HG02610 (cell line): ENCODE measurements at regions not wholly inside any gene's neighbourhood (a gene's known extent, or its start where the extent isn't known, plus 50 kb on each side); places are given as distances from the start of the nearest gene placed in this dataset.
"Not testable (repeated sequence)": the region's sequence is repeated elsewhere in the genome, so short reads cannot be mapped to it uniquely, and the experiment has no call there.

Experiments used
- ATAC-seq: cut with Tn5 transposase; IDR thresholded peaks from one replicate; pipeline ENCODE4 v1.9.1; 2021; ENCODE audit warnings: mild to moderate bottlenecking, moderate library complexity; ENCODE audit not compliant: unreplicated experiment

DNA sequence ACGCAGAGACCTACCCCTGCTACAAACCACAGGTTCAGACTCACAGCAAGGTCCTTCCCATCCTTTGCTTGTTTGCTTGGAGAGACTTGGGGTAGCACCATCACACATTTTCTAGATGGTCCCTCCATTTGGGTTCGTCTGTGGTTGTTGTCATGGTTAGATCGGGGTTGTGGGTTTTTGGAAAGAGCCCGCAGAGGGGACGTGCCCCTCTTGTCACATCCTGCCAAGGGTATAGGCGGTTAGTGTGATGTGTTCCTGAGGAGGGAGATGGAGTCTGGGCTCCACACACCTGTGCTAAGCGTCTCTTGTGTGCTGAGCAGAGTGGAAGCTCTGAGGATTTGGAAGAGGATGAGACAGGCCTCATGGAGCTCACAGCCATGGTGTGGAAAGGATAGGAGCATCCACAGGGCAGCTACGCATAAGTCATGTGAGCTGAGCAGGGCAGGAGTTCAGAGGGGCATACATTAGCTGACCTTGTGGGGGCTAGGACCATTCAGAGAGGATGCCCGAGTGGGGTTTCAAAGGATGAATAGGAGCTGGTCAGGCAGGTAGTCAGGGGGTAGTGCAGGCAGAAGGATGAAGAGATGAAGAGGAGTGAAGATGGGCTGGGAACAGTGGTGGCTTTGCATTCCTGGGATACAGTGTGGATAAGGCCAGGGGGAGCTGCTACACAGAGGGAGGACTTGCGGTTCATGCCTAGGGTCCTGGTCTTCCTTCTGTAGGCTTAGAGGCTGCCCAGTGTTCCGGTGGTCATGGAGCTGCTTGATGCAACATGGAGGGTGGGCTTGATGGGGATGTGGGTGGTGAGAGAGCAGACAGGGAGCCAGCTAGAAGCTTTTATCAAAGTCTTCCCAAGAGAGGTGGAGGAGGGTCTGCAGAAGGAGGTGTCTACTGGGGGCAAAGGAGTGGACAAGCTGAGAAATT, 62.9 kb downstream of the ACKR3 start:
- ATAC-seq, result no peak

DNA sequence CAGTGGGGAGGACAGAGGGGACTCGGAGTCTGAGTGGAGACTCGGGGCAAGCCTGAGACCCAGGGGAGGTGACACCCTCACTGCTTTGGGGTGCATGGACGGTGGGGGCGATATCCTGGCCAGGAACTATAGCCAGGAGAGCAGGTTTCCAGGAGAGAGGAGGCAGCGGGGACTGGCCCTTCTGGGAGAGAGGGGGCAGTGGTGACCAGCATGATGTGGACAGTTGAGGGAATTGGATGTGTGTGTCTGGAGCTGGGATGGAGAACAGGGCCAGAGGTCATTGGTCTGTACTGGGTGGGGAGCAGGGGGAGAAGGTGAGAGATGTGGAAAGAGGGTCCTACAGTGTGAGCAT, 63.6 kb downstream of the ACKR3 start:
- no peak for ATAC-seq

DNA sequence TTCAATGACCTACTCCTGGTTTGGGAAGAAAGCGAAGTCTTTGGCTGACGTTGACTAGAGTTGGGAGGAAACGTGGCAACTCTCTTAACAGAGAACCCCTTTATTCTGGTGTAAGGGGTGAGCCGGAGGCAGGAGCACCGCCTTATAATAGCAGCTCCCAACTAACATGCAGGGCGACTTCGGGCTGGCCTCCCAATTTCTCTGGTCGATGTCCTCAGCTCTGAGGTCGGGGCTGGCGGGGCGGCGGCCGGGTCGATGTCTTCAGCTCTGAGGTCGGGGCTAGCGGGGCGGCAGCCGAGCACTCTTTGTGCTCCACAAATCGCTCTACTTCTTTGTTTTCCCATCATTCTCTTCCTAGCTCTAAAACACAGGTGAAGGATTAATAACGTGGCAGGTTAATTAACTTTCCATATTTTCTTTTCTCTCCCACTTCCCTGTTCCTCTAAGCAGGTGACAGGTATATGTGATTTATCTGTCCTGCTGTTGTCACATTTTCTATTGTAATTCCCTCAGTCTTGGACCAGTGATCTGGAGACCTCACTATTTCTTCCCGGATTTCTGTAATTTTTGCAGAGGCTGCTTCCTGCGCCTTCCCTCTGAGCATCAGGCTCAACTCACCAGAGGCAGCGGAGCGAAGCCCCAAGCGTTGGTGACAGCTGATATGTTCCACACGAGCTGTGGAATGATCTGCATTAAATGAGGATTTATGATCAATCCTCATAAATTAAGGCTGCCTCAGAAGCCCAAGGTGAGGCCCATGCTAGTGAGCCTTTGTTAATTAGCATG, 64.3 kb downstream of the ACKR3 start:
- no peak for ATAC-seq

DNA sequence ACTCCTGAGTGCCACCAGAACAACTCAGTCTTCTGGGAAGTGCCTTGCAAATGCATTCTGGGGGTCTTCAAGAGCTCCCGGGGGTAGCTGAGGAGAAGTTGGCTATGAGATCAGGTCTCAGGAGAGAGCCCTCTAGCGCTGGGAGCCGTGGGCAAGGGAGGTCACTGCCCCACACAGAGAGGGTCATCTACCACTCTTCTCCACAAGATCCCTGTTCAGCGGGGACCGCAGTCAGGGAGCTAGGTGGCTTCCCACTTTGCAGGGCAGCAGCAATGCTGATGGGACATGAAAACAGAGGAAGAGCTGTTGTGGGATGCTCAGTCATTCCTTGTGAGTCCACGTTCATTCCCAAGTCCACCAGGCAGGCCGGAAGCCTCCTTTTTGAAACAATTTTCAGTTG, 66.6 kb downstream of the ACKR3 start:
- ATAC-seq, result no peak

DNA sequence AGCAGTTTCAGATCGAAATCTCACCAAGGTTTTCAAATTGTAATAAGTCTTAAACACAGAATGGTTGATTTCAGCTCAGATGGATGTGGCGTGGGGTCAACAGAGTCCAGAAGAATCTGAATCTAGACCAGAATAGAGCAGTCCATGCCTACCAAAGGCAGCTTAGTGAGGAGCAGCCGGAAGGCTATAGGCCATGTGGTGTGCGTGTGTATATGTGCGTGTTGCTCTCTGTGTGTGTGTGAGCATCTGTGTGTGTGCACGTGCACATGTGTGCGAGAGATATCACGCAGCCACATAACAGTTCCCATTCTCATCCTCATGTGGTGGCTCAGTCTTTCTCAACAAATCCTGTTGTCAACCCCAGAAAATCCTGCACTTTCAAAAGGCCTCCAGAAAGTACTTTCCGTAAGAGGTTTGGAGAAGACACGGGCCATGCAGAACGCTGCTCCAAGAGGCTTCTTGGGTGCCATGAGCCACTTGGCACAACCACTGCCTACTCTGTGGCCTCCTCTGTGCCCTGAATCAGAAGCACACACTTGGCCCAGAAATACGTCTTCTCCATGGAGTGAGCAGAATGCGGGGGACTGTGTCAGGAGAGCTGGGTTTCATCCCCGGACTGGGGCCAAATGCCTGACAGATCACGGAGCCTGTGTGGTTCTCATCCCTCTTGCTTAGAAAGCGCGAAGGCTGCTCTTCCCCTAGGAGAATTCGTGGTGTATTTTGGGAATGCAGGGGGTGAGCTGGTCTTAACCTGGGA, 67.3 kb downstream of the ACKR3 start:
- no peak for ATAC-seq

GRCh38 chr2:236637686-236638569, 68.3 kb downstream of the ACKR3 start:
- no peak for ATAC-seq

- ATAC-seq, result no peak
Observed at GRCh38 chr2:236638707-236639106, 69.1 kb downstream of the ACKR3 start.

DNA sequence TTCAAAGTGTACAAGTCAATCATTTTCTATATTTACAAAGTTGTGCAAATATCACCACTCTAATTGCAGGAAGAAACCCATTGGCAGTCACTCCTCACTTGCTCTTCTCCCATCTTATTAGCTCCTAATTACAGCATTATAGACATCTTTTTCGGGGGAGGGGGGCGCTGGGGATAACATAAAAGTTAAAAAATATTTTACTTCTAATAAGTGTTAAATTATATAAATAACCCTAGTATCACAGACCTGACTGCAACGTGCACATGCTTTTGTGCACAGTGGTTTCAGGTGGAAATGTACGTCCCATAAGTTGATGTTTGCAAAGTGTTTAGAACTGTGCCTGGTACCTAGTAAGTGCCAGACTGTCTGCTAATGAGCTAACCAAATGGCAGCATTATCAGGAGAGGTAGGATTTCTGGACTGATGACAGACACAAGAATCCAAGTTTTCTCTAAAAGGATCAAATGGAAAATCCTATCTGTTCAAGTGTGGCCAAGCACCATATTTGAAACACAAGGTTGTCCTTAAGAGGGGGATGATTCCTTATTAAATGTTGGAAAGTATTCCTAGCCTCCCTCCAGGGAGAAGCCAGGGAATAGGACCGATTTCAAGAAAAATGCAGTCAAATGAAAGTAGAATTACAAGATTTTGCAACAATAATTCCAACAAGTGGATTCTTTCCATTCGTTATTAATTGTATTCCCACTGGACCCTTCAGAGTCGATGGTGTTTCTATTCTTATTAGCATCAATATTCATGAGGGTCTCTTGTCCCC, 70.0 kb downstream of the ACKR3 start:
- no peak for ATAC-seq

DNA sequence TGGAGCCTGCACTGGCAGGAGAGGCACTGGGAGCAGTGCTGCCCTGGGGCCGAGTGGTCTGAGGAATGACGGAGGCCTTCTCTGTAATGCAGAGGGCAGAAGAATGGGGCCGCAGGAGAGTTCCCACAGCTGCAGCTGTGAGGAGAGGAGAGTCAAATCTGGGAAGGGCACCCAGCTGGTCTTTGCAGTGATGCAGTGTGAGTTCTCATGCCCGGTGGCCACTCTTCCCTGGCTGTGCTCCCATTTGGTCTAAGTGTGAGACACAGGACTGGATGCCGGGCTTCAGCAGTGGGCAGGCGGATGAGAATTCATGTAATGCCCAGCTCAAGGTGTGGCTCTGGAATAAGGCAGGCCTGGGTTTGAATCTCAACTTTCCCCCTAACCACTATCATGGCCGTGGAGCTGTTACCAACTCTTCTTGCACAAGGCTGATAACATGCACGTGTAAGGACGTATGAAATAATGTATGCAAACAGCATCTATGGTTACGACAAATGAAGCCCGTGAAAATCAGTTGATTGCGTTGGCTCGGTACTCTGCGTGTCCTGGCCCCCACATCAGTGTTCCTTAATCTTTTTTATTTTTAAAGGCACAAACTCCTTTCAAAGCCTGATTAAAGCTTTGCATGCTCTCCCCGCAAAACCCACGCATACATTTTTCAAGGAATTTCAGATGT, 71.6 kb downstream of the ACKR3 start:
- no peak for ATAC-seq

DNA sequence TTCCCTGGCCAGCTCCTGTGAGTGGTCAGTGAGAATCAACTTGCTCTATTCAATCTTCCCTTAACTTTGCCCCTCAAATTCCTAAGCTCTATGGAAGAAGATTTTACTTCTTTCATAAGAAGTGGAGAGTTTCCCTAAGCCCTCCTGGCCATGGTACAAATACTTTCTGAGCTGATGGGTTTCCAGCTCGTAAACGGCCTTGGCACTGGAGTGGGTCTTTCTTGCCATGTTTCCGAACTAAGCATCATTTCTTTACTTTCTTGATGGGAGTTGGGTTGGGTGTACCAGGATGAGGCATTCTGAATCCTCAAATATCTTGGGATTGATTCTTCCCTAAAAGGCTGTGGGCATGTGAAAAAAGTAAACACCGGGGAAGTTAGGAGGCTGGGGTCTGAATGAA, 72.5 kb downstream of the ACKR3 start:
- no peak for ATAC-seq

DNA sequence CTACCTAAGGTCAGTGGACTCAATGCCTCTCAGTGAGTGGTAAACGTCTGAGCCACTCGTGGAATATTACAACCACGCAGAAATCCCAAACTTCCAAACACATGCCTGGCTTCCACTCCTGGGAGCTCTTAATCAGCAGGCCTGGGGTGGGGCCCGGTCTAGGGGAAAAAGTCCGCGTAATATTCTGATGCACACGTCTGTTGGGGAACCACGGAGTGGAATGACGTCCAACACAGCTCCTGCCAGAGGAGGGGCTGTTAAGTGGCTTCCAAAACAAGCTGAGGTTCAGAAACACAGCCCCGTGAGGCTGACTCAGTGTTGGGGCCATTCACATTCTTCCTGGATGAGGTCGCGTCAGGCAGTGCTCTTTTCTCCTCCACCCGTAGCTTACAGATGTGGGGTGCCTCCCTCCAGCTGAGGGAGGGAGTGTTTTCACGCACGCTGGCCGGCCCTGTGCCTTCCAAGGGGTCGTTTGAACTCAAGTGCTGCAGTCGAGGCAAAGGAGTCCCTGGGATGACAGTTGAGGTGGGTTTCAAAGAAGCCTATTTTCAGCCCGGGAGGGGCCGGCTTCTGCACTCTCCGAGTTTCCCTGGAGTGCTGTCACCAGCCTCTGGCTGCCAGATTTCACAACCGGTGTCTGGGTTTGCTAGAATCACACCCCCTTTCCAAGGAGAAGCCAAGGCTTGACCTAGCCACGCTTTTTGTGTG, 73.1 kb downstream of the ACKR3 start:
- ATAC-seq, result no peak

DNA sequence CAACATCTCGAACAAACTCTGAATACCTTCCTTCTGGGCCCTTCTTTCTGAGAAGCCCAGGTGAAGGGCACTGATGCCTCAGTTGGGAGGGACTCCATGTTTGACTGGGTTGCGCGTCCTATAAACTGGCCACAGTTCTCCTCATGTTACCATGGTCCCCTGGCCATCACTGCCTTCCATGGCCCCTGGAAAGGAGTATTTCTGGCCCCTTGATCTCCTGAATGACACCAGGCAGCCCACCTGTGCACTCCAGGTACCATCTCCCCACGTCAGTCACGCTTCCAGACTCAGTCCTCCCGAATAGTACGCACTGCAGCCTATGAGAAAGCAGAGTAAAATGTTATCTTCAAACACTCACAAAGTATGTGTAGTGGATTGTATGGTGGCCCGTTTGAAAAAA, 73.9 kb downstream of the ACKR3 start:
- ATAC-seq, result no peak

DNA sequence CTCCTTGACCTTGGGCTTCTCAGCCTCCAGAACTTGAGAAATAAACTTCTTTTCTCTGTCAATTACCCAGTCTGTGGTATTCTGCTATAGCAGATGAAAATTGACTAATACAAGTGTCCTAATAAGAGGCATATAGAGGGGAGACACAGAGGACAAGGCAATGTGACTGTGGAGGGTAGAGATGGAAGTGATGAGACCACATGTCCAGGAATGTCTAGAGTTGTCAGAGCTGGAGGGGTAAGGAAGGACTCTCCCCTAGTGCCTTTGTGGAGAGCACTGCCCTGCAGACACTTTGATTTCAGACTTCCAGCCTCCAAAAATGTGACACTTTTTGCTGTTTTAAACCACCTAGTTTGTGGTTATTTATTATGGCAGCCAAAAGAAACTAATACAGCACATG, 74.4 kb downstream of the ACKR3 start:
- no peak for ATAC-seq

DNA sequence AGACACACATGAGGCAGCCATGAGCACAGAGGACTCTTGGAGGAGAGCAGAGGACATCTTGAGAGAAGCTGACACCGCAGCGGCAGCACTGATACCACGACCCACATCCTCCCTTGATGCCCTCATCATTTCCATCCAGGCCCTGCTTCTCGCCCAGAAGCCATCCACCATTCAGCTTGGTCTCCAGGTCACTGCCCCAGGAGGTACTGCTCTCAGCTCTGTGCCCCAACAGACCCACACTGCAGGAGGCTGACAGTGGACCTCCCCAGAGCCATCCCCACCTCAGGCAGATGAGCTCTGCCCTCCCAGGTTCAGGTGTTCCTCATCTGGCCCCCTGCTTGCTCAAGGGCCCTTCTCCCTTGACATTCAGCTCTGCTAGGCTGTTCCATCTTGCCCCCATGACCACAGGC, 74.9 kb downstream of the ACKR3 start:
- no peak for ATAC-seq

- not testable (repeated sequence) for ATAC-seq
Observed at GRCh38 chr2:236645141-236645540, 75.5 kb downstream of the ACKR3 start.

DNA sequence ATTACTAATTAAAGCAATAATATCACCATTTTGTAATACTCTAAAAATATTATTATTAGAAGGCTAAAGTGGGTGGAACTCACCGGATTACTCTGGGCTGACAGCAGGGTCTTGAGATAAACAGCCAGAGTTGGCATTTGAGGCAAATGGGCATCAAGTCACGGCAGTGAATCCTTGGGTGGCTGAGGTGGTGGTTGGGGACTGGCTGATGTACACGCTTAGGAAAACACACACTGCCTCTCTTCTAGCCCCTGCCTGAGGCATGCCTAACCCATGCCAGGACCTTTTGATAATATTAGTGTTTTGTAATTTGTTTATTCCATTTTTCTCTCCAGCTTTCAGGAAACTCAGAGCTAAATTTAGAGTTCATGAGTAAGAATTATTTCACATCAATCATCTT, 76.8 kb downstream of the ACKR3 start:
- ATAC-seq, result no peak

GRCh38 chr2:236646871-236647270, 77.2 kb downstream of the ACKR3 start:
- ATAC-seq, result no peak

GRCh38 chr2:236647621-236648020, 78.0 kb downstream of the ACKR3 start:
- no peak for ATAC-seq

DNA sequence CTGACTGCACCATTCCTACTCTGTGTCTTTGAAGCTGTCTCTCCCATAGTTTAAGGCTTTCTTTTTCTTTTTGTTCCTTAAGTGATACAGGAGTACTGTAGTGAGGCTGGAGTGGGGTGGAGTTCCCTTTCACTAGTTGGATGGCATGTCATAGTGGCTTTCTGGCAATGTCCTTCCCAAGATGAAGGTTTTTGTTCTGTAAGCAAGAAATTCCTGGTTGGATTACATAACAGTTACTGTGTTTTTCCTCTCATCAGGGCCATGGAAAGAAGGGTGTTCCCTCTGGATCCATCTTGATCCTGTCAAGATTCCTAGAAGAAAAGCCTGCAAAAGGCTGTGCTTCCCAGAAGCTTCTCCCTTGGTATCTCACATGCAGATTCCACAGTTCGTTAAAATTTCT, 84.2 kb downstream of the ACKR3 start:
- no peak for ATAC-seq
